ENCODE measurements at regions not wholly inside any gene's neighbourhood (a gene's known extent, or its start where the extent isn't known, plus 50 kb on each side); places are given as distances from the start of the nearest gene placed in this dataset.

- H3K27me3 ChIP-seq (ENCODE audit: control insufficient read depth, insufficient read depth, low read length), result no peaks in the 10 kb centered on the region
- no peak overlapping the region for H3K4me3 ChIP-seq (ENCODE audit: low read depth, low read length)
- no peaks in the 10 kb centered on the region for H3K36me3 ChIP-seq (ENCODE audit: control insufficient read depth, insufficient read depth, low read length)
- DNase-seq (ENCODE audit: low read depth), result no peak
- TF ChIP-seq, protein P1, sequence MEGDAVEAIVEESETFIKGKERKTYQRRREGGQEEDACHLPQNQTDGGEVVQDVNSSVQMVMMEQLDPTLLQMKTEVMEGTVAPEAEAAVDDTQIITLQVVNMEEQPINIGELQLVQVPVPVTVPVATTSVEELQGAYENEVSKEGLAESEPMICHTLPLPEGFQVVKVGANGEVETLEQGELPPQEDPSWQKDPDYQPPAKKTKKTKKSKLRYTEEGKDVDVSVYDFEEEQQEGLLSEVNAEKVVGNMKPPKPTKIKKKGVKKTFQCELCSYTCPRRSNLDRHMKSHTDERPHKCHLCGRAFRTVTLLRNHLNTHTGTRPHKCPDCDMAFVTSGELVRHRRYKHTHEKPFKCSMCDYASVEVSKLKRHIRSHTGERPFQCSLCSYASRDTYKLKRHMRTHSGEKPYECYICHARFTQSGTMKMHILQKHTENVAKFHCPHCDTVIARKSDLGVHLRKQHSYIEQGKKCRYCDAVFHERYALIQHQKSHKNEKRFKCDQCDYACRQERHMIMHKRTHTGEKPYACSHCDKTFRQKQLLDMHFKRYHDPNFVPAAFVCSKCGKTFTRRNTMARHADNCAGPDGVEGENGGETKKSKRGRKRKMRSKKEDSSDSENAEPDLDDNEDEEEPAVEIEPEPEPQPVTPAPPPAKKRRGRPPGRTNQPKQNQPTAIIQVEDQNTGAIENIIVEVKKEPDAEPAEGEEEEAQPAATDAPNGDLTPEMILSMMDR (IDR thresholded peaks at IDR 0.05; ENCODE audit: insufficient read depth, low read length, poor library complexity, severe bottlenecking), result no peak
Measured at GRCh38 chr3:125645616-125646015, 50.3 kb upstream of the OSBPL11 start.

GRCh38 chr3:125646581-125646980, 51.3 kb upstream of the OSBPL11 start:
- no peaks in the 10 kb centered on the region for H3K36me3 ChIP-seq (ENCODE audit: control insufficient read depth, insufficient read depth, low read length)
- no peak for DNase-seq (ENCODE audit: low read depth)
- TF ChIP-seq, protein P1 (IDR thresholded peaks at IDR 0.05; ENCODE audit: insufficient read depth, low read length, poor library complexity, severe bottlenecking), result no peak

DNA sequence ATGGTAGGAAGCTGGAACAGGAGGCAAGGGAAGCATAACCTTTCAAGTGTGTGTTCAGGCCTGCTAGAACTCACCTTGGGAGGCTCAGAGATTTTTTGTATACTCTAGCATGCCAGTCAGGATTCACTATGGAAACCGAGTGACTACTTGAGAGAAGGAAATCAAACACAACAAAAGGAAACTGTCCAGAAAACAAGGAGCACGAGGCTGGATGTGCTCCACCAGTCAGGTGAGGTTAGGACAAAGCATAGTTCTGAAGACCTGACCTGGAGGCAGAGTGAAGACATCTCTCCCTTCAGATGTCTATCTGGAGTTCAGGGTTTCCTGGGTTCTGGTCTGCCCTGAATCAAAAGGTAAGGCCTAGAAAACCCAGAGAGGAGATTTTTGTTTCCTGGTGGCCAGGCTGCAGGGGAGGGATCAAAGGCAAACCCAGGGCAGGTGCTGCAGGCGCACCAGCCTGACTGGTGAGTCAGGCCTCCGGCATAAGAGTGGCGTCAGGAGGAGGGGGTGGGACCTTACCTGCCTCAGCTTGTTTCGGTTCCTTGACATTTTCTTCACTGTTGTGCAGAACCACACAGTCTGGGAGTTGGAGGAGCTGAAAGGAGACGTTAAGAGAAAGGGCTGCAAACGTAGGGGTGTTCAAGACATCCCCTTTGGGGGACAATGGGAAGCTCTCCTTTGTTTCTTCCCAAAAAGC, 52.2 kb upstream of the OSBPL11 start:
- no peak for DNase-seq (ENCODE audit: low read depth)
- Histone ChIP-seq H3K27me3 (ENCODE audit: control insufficient read depth, insufficient read depth, low read length) (no peaks in the 10 kb centered on the region), H3K4me3 (ENCODE audit: low read depth, low read length) (no peak overlapping the region), H3K36me3 (ENCODE audit: control insufficient read depth, insufficient read depth, low read length) (no peaks in the 10 kb centered on the region)
- TF ChIP-seq, protein P1 (IDR thresholded peaks at IDR 0.05; ENCODE audit: insufficient read depth, low read length, poor library complexity, severe bottlenecking), result no peak

More at GRCh38 chr3:125646581-125646980, 51.3 kb upstream of the OSBPL11 start:
- H3K27me3 ChIP-seq (ENCODE audit: control insufficient read depth, insufficient read depth, low read length), result no peaks in the 10 kb centered on the region
- H3K4me3 ChIP-seq (ENCODE audit: low read depth, low read length), result no peak overlapping the region

DNA sequence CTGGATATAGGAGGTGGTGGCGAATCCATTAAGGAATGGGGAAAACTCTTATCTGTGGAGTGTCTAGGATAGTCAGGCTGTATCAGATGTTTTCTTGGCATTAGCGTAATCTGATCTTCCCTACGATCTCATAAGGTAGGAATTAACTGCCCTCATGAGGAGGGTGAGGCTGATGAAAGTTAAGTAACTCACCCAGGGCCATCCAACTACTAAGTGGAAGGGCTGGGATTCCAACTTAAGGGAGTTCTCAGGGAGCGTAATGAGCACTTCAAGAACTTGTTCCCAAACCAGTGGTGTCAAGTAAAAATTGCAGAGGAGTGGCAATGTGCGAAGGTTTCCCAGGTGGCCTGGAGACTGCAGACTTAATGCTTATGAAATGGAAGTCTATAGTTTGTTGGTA, 55.9 kb upstream of the OSBPL11 start:
- no peaks in the 10 kb centered on the region for H3K27me3 ChIP-seq (ENCODE audit: control insufficient read depth, insufficient read depth, low read length)
- no peak overlapping the region for H3K4me3 ChIP-seq (ENCODE audit: low read depth, low read length)
- H3K36me3 ChIP-seq (ENCODE audit: control insufficient read depth, insufficient read depth, low read length), result no peaks in the 10 kb centered on the region
- TF ChIP-seq, protein P1 (IDR thresholded peaks at IDR 0.05; ENCODE audit: insufficient read depth, low read length, poor library complexity, severe bottlenecking), result no peak
- peak; percentile 7 for DNase-seq (ENCODE audit: low read depth)

DNA sequence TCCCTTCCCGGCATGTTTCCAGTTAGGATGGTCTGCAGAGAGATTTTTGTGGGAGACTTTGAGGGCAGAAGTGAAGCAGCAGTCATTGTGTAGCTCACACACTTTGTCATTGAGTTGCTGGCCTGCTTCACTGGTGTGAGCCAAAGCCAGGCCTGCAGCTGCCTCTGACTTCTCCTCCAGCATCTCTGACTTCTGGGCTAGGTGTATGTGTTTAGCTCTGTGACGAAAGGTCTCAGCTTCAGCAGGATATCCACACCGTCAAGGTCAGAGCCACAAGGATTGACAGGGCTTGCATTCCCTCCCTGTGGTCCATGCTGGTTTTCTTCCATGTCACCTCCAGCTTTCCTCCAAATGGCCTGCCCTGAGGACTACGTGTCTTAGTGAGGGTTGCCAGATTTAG, 57.1 kb upstream of the OSBPL11 start:
- Histone ChIP-seq H3K27me3 (ENCODE audit: control insufficient read depth, insufficient read depth, low read length) (no peaks in the 10 kb centered on the region), H3K4me3 (ENCODE audit: low read depth, low read length) (no peak overlapping the region), H3K36me3 (ENCODE audit: control insufficient read depth, insufficient read depth, low read length) (no peaks in the 10 kb centered on the region)
- no peak for DNase-seq (ENCODE audit: low read depth)
- TF ChIP-seq, protein P1 (IDR thresholded peaks at IDR 0.05; ENCODE audit: insufficient read depth, low read length, poor library complexity, severe bottlenecking), result no peak

- Histone ChIP-seq H3K36me3 (ENCODE audit: control insufficient read depth, insufficient read depth, low read length) (no peaks in the 10 kb centered on the region), H3K27me3 (ENCODE audit: control insufficient read depth, insufficient read depth, low read length) (no peaks in the 10 kb centered on the region), H3K4me3 (ENCODE audit: low read depth, low read length) (no peak overlapping the region)
- TF ChIP-seq, protein P1 (IDR thresholded peaks at IDR 0.05; ENCODE audit: insufficient read depth, low read length, poor library complexity, severe bottlenecking), result no peak
- DNase-seq (ENCODE audit: low read depth), result no peak
Measured at GRCh38 chr3:125654526-125654925, 59.2 kb upstream of the OSBPL11 start.

All from kidney epithelial cell (primary cell).